Lung microvascular endothelial cell (primary cell): ENCODE measurements at regions not wholly inside any gene's neighbourhood (a gene's known extent, or its start where the extent isn't known, plus 50 kb on each side); places are given as distances from the start of the nearest gene placed in this dataset.

Experiments used
- DNase-seq, 2 donors: peaks; one replicate each; pipeline versions ENCODE4 v3.0.0 to v3.0.0-alpha.2; 2010; ENCODE audit warnings: low read depth in 2 of 2

DNA sequence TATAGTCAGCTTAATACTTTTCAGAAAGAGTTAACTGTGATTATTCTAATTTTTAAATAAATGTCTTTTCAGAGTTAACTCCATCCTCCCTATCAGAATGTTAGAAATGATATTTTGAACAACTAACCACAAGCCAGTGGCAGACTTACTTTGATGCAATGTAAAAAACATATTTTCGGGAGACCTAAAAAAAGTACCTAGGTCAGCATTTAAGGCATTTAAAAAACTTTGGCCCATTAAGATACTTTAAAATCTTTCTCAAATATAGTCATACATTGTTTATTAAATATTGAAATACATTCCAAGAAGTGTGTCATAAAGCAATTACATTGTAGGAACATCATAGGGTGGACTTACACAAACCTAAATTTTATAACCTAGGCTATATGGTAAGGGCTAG is 426.1 kb downstream of the PABPC4L start:
- no peak for DNase-seq

DNA sequence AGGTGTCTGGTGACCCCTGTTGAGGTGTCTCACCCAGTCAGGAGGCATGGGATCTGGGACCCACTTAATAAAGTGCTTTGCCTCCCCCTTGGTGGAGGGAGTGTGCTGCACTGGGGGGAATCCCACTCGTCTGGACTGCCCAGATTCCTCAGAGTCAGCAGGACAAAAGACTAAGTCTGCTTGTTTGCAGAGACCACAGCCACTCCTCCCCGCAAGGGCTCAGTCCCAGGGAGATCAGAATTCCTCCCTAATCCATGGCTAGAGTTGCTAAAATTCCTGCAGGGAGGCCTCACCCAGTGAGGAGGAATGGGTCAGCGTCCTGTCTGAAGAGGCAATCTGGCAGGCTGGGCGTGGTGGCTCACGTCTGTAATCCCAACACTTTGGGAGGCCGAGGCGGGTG is 442.2 kb downstream of the PABPC4L start:
- no peak for DNase-seq

DNA sequence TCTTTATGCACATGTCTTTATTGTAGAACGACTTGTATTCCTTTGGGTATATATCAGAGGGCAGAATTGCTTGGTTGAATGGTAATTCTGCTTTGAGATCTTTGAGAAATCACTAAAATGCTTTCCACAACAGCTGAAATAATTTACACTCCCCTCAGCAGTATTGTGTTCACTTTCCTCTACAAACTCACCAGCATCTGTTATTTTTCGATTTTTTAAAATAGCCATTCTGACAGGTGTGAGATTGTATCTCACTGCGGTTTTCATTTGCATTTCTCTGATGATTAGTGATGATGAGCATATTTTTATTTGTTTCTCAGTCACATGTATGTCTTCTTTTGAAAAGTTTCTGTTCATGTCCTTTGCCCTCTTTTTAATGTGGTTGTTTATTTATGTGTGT is 459.8 kb downstream of the PABPC4L start:
- DNase-seq, result no peak

DNA sequence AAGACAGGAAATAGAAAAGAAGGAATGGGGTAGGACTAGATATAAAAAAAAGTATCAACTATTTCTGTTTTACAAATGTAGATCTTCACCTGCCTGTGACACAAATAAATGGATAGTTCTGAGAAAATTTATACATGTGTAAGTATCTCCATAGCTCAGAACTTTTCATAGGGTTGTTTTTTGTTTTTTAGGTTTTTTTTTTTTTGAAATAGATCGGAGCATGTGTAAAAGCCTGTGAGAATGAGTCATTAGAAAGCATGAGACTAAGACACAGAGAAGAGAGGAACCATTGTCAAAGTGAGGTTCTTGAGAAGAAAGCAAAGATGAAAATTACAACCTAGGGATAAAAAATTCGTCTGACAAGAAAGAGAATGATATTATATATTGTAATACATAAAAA is 481.6 kb downstream of the PABPC4L start:
- no peak for DNase-seq

DNA sequence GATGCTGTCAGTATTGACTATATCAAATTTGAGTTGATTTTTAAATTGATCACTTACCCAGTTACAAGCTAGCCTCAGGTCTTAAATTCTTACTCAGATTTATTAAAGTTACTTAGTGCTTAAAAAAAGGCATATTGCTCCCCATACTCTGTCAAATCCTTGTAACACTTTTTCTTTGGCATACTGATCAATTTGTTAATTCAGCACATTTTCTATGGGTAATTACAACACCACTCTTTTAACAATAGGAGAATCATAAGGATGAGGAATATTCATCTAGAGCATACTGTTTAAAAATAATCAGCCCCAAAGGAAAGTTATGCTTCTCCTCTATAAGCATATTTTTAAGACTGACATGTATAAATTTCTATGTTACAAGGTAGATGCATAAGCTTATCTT is 482.5 kb downstream of the PABPC4L start:
- DNase-seq, result no peak

DNA sequence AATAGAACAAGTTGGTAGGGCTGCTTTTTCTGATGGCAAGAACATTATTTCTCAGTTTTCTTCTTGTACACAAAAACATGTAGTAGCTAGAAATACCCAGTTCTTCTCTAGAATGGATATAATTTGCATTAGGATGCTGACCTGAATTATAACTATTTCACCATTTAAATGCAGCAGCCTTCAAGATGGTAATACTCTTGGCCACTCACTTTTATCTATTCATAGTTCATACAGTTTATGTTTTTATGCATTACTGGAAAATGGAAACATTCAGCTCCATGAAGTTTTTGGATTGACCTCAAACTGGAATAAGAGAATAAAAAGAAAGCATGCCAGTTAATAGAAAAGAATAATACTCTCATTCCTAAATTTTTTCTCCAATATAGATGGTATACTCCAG is 487.4 kb downstream of the PABPC4L start:
- no peak for DNase-seq

DNA sequence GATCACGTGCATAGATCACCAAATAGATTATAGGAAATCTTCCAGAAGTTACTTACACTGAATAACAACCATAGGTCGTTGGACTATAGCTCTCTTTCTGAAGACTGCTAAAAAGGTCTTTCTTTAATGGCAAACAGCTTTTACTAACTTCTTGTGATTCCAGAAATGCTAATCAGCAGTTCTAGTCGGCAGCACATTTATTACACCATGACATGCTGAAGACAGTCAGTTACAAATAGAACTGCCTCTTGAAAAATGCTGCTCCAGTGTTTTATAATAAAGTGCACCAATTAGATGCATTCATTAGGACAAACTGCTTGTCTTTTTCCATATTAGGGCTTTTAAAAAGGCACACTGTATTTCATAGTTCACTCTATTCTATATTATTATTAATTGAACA is 488.2 kb downstream of the PABPC4L start:
- DNase-seq, result no peak

DNA sequence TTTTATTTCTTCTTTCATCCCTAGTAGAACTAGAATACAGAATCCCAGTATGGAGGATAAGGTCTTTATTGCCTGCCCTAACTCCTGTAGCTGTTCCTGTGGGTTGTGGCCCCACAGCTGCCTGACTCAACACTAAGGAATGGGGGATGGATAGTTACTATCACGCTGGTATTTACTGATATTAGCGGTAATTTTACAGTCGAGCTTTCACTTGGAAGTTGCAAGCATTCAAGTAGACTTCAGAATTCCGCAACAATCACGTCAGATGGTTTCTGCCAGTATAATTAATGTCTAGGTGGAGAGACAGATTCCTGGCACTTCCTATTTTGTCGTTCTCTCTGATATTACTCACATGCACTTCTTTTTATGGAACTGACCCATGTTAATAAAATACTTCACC is 489.8 kb downstream of the PABPC4L start:
- no peak for DNase-seq

DNA sequence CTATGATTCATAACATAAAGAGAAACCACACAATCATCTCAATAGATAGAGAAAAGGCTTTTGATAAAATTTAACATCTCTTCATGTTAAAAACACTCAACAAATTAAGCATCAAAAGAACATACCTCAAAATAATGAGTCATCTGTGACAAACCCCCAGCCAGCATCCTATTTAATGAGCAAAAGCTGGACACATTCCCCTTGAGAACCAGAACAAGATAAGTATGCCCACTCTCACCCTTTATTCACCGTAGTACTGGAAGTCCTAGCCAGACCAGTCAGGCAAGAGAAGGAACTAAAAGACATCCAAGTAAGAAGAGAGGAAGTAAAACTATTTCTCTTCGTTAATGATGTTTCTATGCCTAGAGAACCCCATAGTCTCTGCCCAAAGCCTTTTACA is 507.2 kb downstream of the PABPC4L start:
- DNase-seq, result no peak

DNA sequence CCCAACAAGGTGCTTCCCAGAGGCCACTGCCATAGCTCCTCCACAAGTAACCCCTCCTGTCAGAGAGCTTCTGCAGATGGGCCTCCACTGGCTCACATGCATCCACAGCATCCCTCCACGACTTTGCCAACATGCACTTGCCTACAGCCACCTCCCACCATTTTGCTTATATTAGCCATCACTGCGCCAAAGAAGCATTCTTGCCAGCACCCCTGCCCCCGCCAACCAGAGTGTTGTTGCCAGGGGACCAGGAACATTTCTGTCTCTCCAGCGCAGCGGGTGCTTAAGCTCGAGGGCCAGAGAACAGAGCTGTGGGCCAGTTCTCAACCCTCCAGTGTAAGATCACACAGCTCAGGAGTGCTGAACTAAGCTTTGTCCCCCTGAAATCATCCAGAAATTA is 517.6 kb downstream of the PABPC4L start:
- no peak for DNase-seq

DNA sequence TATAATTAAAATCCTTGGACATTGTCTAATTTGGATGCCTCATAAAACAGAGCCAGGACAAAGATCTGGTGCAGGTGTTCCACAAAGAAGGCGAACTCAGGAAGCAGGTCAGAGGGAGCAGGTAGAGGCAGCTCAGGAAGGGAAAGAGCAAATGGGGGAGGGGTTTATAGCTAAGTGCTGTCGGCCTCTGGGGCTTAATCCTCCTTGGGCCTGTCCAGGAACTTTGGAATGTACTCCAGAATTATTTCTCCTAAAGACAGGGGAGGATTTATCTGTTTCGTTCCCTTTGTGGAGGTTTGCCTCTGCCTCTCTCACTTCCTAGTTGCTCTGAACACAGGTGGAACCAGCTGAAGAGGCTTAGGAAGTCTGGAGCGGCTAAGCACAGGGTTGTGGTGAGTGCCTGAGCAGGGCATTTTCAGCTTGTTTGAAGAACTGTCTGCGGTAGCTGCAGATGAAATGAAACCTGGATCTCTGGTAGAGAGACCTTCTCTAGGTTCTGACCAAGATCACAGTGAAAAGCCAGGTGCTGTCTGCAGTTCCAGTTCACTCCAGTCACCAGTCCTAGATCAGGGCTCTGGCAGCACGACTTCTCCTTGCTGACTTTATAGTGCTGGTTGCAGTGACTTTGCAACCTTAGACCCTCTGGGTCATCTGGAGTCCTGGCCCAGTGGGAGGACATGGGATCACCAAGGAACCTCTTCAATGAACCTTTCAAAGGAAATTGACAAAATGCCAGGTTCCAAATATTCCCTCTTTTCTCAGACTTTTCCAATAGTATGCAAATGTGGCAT is 519.2 kb downstream of the PCDH10 start:
- no peak for DNase-seq

DNA sequence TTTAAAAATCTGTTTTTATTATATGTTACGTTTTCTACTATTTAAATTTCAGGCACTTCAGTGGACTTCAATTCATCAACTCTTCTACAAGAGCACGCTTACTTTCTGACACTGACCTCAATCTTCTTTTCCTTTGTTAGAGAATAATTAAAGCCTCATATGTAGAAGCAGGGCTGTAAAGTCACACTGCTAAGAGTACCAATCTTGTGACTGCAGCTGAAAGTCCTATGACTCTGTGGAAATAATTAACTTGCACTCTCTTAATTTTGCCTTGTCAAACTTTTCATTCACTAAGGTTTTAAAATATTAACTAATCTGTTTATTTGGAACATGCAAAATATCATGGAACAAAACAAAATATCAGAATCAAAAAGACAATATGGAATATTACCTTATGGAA is 498.1 kb downstream of the PCDH10 start:
- no peak for DNase-seq

DNA sequence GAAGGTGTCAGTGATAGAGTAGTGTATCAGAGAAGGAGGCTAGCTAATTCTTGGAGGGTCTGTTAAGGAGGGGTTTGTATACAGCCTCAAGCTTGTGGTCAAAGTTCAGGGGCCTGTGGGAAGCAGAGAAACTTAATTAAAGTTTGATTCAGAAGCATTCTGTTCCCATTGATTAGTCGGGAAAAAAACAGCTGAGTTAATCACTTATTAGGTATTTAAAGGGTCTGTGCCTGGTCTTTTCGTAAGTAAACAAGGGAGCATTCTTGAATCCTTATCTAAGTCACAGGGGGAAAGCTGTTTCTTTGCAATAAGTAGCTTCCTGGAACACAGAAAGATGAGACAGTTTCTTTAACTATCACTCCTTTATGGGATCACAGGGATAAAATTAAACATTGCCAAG is 492.1 kb downstream of the PCDH10 start:
- DNase-seq, result no peak

DNA sequence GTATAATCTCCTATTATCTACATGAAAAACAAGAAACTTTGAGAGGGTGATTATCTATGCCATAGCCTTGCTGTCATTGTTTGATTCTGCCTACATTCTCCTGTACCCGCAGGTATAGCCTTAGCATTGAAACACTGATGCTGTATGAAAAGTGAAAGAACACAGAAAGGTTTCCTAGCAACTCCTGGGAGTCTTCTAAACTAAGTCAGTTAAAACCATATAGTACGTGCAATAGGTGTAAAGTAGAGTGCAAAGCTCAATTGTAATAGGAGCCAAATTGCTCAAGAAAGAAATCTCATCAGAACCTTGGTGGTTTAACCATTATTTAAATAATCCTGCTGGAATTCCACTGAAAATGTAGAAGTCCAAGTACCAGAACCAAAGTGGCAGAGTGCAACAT is 489.7 kb downstream of the PCDH10 start:
- no peak for DNase-seq

DNA sequence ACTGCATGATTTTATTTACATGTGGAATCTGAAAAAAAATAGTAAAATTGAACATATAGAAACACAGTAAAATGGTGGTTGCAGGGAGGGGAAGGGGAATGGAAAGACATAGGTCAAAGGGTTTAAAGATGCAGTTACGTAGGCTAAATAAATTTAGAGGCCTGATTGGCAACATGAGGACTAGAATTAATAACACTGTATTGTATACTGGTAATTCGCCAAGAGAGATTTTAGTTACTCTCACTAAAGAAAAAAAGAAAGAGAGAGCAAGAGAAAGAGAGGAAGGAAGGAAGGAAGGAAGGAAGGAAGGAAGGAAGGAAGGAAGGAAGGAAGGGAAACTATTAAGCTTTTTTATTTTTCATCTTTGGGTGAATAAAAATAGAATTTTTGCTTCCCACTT is 488.1 kb downstream of the PCDH10 start:
- no peak for DNase-seq

DNA sequence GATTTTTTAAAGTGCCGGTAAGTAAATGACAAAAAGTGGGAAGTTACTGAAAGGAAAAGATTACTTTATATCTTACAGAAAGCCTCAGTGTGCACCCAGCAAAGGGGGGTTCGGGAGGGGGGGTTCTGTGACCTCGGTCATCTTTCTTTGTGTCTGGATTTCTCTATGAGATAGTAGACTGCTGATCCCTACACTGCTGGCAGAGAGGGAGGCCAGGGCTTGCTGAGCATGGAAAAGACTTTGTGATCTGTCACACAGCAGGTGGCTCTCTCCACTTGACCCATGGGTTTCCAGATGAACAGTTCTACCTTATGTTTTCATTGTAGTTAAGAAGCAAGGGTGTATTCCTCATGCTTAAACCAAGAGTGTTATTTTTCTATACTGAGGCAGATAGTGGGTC is 475.6 kb downstream of the PCDH10 start:
- DNase-seq, result no peak

DNA sequence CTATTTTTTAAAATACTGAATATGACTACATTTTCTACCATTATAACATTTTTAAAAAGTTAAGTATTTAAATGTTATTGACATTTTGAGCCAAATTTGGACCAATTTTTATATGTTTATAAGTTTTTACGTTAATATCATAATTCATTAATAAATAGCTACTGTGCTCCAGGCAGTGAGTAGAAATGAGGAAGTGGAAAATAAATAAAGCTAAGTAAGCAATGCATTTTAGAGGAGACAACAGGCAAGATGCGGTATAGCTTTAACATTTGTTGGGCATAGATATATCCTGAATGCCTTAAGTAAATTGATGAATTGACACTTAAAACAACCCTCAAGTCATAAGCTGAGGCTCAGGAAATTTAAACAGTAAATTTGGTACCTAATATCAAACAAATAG is 474.8 kb downstream of the PCDH10 start:
- no peak for DNase-seq

DNA sequence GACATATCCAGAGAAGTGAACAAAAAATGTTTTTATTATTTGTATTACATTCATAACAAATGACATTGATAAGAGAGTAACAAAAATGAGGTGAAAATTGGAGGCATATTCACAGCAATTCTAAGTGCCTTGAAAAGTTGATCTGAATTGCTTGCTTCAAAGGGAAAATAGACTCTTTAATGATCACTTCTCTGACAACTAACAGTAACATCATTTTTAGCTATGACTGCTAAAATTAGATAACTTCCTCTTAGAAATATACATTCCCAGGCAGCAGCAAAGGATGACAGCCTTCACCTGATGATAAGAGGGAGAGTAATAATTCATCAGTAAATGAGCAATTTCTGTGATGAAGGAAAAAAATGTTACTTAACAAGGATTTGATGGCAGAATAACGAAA is 472.5 kb downstream of the PCDH10 start:
- no peak for DNase-seq

DNA sequence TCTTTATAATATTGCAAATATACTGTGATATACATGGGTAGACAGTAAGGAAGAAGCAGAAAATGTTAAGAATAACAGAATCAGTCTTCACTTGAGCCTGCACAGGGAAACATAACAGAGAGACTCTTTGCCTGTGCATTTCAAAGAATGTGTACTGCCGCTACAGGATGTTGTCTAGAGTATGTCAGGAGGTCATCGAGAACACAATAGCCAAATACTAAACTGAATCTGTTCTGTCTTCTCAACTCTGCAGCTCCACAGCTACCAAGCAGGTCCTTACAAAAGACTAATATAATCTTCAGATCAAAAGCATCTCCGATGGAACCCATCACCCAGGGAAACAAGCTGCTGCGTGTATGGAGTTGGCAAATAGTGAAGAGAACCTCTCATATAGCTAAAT is 471.5 kb downstream of the PCDH10 start:
- DNase-seq, result no peak

DNA sequence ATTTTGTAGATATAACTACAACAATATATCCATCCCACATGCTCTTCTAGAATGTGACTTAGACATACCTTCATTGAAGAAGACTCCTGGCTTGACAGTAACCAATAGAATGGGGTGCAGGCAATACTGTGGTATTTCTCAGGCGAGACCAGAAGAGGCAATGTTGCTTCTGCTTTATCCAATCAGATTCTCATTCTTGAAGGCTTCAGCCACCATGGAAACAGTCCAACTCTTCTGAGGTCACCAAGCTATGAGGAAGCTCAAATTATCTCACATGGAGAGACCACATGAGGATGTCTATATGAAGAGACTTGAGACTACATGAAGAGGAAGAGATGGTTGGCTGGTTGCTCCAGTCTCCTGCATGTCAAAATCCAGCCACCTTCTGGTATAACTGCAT is 469.9 kb downstream of the PCDH10 start:
- DNase-seq, result no peak

DNA sequence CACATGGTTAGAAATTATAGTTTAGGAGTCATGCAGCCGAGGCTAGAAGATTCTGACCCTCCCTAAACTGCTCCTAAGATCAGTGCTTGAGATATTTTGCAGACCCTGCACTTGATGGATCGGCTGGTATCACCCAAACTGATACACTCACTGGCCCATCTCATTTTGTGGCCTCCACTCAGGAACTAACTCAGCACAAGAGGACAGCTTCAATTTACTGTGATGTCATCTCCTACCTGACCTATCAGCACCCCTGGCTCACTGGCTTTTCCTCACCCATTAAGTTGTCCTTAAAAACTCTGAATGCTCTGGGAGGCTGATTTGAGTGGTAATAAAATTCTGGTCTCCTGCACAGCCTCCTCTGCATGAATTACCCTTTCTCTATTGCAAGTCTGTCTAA is 450.9 kb downstream of the PCDH10 start:
- DNase-seq, result no peak

DNA sequence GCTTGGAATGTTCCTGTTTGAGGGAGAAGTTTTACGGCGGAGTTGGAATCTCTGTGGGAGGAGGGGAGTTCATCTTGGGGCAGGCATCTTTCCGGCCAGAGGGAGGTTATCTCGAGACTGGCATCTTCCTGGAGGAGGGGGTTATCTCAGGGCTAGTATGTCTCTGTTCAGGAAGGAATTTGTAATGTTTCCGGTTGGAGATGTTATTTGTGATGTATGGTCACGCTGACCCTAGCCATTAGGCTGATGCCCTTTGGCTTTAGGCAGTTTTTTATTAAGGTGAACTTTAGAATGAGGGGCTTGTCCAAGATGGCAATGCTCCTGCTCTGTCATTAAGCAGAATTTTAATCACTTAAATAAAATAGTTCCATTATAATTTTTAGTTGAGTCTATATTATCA is 449.7 kb downstream of the PCDH10 start:
- DNase-seq, result no peak

DNA sequence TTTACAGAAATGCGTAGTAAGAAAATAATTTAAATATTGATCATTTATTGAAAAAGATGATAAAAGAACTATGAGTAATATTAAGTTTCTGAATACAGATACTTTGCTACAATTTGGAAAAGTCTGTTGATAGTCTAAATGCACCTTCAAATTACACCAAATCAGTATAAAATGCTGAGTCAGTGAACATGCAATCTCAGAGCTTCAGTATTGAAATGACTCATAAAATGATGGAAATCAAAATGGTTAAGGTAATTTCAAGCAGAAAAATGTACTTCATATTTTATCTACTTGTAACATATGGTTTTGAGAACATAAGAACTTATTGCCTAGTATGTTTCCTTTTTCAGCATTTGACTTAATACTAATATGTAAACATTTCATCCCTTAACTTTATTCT is 448.2 kb downstream of the PCDH10 start:
- DNase-seq, result no peak

DNA sequence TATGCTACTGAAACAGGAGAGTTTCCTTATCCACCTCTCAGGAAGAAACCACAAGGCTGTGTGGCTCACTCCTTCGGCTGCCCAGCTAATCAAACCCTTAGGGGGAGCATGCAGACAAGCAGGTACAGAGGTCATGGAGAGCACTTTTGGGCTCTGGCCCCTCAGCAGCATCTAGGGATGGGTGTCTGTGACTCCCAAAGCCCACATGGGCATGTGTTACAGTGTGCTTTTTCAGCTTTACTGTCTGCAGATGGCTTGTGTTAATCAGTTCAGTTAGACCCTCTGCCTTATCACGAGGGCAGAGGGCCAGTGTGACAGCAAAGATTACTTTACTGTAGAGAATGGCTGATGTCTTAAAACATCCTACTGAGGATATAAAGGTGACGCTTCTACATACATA is 447.4 kb downstream of the PCDH10 start:
- no peak for DNase-seq
